ENCODE measurements at regions not wholly inside any gene's neighbourhood (a gene's known extent, or its start where the extent isn't known, plus 50 kb on each side); places are given as distances from the start of the nearest gene placed in this dataset.

GRCh38 chr18:59988098-59988706, 88.4 kb downstream of the PMAIP1 start:
- FAIRE-seq, result peak; percentile 48
- no TSS peak for BruUV-seq (replicated peaks)
- ATAC-seq, result no peak
- Histone ChIP-seq H3K36me3 (replicated peaks in 1 of 2; ENCODE audit: control insufficient read depth in 1 of 2, insufficient read depth in 2 of 2, low read length in 2 of 2) (no peaks in the 10 kb centered on the region), H3K27me3 (ENCODE audit: control insufficient read depth in 1 of 2, insufficient read depth in 2 of 2, low read length in 2 of 2) (peaks cover 0 to 4% of the 10 kb centered on the region in 2 experiments; a peak in 2 of 5 replicates), H3K4me1 (ENCODE audit: insufficient read depth, low read length) (no peaks in the 10 kb centered on the region), H3K27ac (ENCODE audit: extremely low read length, insufficient read depth, low read length) (no peak overlapping the region), H3K9ac (ENCODE audit: insufficient read depth, low read depth, low read length) (no peak overlapping the region), H3K4me2 (ENCODE audit: low read depth, low read length) (no peak overlapping the region), H3K9me3 (ENCODE audit: low read length) (no peaks in the 10 kb centered on the region), H3K79me2 (ENCODE audit: insufficient read depth, low read length) (no peaks in the 10 kb centered on the region), H3K4me3 (replicated peaks in 1 of 3; ENCODE audit: insufficient read depth in 1 of 3, low read depth in 2 of 3, low read length in 3 of 3) (no peak overlapping the region), H2AFZ (ENCODE audit: low read length) (no peak overlapping the region), H4K20me1 (ENCODE audit: insufficient read depth, low read length) (no peaks in the 10 kb centered on the region)
- WGBS (ENCODE audit: low lambda C conversion rate), result 9% methylated on average over 5 of the region's 5 CpGs
- ChIA-PET CTCF (ENCODE audit: low intra/inter-chr PET ratio, low total read pairs) (interaction anchor here (0.6 to 2.2 kb wide), 3 partner anchors 426 to 1515 kb away, joined by 3 to 17 read pairs (median 3); no protein-coding TSS in a partner anchor), POLR2A (no interaction called here)
- peak; percentile 35; the same call in 1 of the 2 replicates for TF ChIP-seq RAD21 (CRISPR knock-in tag; IDR thresholded peaks at IDR 0.05)
- TF ChIP-seq, protein P1, sequence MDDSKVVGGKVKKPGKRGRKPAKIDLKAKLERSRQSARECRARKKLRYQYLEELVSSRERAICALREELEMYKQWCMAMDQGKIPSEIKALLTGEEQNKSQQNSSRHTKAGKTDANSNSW (CRISPR knock-in tag; IDR thresholded peaks at IDR 0.05; ENCODE audit: borderline replicate concordance), result no peak
- TF ChIP-seq ZNF775 (CRISPR knock-in tag; IDR thresholded peaks at IDR 0.05; ENCODE audit: borderline replicate concordance), result no peak
- TF ChIP-seq, protein P2, sequence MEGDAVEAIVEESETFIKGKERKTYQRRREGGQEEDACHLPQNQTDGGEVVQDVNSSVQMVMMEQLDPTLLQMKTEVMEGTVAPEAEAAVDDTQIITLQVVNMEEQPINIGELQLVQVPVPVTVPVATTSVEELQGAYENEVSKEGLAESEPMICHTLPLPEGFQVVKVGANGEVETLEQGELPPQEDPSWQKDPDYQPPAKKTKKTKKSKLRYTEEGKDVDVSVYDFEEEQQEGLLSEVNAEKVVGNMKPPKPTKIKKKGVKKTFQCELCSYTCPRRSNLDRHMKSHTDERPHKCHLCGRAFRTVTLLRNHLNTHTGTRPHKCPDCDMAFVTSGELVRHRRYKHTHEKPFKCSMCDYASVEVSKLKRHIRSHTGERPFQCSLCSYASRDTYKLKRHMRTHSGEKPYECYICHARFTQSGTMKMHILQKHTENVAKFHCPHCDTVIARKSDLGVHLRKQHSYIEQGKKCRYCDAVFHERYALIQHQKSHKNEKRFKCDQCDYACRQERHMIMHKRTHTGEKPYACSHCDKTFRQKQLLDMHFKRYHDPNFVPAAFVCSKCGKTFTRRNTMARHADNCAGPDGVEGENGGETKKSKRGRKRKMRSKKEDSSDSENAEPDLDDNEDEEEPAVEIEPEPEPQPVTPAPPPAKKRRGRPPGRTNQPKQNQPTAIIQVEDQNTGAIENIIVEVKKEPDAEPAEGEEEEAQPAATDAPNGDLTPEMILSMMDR (CRISPR knock-in tag; IDR thresholded peaks at IDR 0.05), result peak; percentile 69
- no peak for TF ChIP-seq ZNF10 (CRISPR knock-in tag; IDR thresholded peaks at IDR 0.05; ENCODE audit: borderline replicate concordance, low read depth)
- TF ChIP-seq SMC3 (IDR thresholded peaks at IDR 0.05; ENCODE audit: low read length), result peak; percentile 56
- no peak for TF ChIP-seq ZNF598 (CRISPR knock-in tag; IDR thresholded peaks at IDR 0.05; ENCODE audit: borderline replicate concordance)
- no peak for TF ChIP-seq CCAR2 (optimal IDR thresholded peaks at IDR 0.05; ENCODE audit: low read depth, low read length)
- no peak for TF ChIP-seq TSC22D2 (CRISPR knock-in tag; IDR thresholded peaks at IDR 0.05; ENCODE audit: borderline replicate concordance)
- TF ChIP-seq, protein P3, sequence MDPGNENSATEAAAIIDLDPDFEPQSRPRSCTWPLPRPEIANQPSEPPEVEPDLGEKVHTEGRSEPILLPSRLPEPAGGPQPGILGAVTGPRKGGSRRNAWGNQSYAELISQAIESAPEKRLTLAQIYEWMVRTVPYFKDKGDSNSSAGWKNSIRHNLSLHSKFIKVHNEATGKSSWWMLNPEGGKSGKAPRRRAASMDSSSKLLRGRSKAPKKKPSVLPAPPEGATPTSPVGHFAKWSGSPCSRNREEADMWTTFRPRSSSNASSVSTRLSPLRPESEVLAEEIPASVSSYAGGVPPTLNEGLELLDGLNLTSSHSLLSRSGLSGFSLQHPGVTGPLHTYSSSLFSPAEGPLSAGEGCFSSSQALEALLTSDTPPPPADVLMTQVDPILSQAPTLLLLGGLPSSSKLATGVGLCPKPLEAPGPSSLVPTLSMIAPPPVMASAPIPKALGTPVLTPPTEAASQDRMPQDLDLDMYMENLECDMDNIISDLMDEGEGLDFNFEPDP (CRISPR knock-in tag; conservative IDR thresholded peaks at IDR 0.05), result no peak
- peak; percentile 76 for TF ChIP-seq STAG1 (CRISPR knock-in tag; IDR thresholded peaks at IDR 0.05)
- no peak for TF ChIP-seq ZNF235 (CRISPR knock-in tag; IDR thresholded peaks at IDR 0.05; ENCODE audit: borderline replicate concordance)
- TF ChIP-seq MIXL1 (CRISPR knock-in tag; IDR thresholded peaks at IDR 0.05), result no peak
- TF ChIP-seq KAT8 (CRISPR knock-in tag; IDR thresholded peaks at IDR 0.05), result no peak
- no peak for TF ChIP-seq ZNF614 (CRISPR knock-in tag; IDR thresholded peaks at IDR 0.05; ENCODE audit: borderline replicate concordance)
- intact Hi-C loops (cut with micrococcal nuclease; ENCODE audit: unreplicated experiment) (loop anchor here (1.0 to 10.0 kb wide), 4 partner anchors 426 to 714 kb away; no protein-coding TSS in a partner anchor), in situ Hi-C loops (cut with HindIII; ENCODE audit: extremely low pct_ligation_motif_present, low pct_unique_long_range_greater_than_20kb) (loop anchor here (10.0 kb wide), 2 partner anchors 427 to 557 kb away; no protein-coding TSS in a partner anchor)
- peak; percentile 23 for DNase-seq (ENCODE audit: low spot score)
